Mucosa of gallbladder (tissue), 1 donor: ENCODE measurements at regions not wholly inside any gene's neighbourhood (a gene's known extent, or its start where the extent isn't known, plus 50 kb on each side); places are given as distances from the start of the nearest gene placed in this dataset.

Source experiments
- DNase-seq: peaks from one replicate; pipeline ENCODE4 v3.0.0-alpha.2; 2020; ENCODE audit warnings: low spot score
- donor health status: DM: no; HTN: no; CAD: no.

DNA sequence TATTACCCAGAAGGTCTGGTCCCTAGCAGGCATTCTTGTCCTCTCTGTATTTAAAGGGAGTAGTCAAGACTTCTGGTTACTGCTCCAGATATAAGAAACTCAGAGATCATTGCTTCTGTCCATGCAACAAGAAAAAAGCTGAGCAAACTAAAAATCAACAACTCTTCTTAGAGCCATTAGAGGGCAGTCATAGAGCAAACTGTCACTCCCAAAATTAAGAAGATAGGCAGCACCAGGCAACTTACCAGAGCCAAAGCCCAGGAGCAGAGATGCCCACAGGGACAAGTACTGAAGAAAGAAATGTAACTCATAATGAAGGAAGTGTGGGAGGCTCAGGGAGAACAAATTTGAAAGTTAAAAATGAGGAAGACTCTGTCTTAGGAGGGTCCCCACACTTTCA, 472.9 kb upstream of the COBL start:
- DNase-seq, result no peak

DNA sequence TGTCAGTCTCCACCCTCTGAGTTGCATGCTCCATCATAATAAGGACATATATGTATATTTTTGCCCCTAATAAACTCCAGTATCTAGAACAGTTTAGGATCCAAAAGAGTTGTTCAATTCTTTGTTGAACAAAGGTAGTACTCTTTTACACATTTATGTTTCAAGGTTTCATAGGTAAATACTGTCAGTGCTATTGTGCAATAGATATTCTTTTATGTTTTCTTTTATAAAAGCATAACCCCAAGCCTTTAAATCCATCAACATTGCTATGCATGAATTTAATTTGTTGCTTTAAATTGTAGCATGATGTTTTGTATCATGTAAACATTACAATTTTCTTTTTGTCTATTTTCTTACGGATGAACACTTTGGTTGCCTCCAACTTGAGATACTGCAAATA, 469.7 kb upstream of the COBL start:
- no peak for DNase-seq

DNA sequence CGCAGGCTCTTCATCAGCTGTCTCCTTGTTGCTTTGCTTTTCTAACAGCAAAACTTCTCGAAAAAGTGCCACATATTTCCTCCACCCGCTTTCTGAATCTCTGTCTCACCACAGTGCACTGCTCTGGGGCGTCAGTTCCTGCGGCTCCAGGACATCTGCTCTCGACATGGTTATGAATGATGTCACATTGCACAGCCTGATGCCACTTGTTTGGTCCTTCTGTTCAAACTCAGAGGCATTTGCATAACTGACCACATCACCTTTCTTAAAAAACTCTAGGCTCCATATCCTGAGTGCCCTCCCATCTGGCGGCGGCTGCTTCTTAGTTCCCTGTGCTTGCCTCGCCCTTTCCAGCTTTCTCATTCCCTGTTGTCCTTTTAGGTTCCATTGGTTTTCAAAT, 469.3 kb upstream of the COBL start:
- DNase-seq, result no peak

GRCh38 chr7:51785171-51785570, 468.6 kb upstream of the COBL start:
- no peak for DNase-seq

- no peak for DNase-seq
Measured at GRCh38 chr7:51783241-51783640, 466.6 kb upstream of the COBL start.

- DNase-seq, result no peak
Measured at GRCh38 chr7:51778121-51778520, 461.5 kb upstream of the COBL start.

- DNase-seq, result no peak
Measured at GRCh38 chr7:51774178-51774577, 457.6 kb upstream of the COBL start.

DNA sequence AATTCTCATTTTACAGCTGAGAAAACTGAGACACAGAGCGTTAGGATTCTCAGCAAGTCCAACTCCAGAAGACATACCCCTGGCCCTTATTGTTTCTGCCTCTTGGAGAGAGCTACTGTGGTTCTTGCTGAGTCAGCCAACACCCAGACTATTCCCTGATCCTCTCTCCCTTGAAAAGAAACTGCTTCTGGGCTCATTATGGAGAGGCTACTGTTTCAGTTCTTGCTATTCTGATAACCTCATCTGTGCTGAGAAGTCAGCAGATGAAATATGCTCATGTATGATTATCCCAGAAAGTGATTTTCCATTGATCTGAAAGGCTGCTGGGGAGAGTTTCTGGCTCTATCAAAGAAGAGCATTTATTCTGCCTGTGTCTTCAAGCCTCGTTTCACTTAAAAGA, 455.6 kb upstream of the COBL start:
- DNase-seq, result no peak

DNA sequence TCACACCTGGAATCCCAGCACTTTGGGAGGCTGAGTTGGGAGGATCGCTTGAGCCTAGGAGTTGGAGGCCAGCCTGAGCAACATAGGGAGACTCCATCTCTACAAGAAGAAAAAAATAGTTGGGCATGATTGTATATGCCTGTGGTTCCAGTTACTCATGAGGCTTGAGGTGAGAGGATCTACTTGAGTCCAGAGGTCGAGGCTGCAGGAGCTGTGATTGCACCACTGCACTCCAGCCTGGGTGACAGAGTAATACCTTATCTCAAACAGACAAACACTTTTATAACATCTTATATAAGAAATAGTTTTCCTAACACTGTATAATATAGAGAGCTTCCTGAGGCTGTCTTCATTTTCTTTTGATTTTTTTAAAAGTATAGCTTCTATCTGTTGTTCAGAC, 448.4 kb upstream of the COBL start:
- no peak for DNase-seq

DNA sequence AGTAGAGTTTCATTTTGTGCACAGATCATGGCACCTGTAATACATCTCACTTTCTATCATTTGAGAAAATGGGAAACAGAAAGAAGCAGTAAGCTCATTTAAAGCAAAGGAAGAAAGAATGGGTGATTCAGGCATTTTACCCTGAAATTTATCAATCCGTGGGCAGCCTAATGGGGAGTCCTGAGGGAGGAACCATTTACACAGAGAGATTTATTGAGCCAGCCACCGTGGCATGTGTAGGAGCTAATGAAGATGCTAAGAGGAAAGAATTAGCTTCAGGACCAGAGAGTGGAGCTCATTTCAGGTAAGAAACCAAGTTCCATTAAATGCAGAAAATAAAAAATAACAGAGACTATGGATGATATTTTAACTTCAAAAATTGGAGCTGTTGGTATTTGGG, 443.4 kb upstream of the COBL start:
- no peak for DNase-seq

DNA sequence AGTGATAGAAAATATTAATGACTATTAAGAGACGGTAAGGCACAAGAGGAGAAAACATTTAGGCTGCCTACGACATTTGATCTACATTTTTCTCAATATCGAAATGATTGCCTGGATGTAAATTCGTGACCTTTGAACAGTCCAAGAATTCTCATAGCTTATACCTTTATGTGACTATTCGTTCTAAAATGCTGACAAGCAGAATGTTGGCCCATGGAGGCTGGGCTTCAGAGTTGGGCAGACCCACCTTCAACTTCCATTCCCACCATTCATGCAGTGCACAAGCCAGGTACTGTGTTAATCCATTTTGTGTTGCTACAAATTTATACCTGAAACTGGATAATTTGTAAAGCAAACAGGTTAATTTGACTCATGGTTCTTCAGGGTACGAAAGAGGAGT, 441.4 kb upstream of the COBL start:
- no peak for DNase-seq

DNA sequence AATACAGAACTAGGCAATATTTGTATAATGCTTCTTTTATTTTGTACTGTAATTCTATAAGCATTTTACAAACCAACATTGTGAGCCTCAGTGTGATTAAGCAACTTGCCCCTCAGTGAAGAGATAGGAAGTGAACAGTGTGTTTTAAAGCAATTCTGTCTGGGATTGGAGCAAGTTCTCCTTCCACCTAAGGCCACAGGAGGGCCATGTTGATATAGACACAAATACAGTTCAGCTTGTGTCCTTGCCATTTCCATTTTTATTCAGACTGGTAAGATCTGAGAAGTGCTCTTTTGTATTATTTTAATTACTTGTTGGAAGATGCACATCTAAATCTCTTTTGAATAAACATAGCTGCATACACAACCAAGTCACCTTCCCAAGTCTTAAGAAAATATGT, 416.3 kb upstream of the COBL start:
- no peak for DNase-seq

GRCh38 chr7:51732116-51732515, 415.5 kb upstream of the COBL start:
- DNase-seq, result no peak

- no peak for DNase-seq
Measured at GRCh38 chr7:51731075-51731474, 414.5 kb upstream of the COBL start.

DNA sequence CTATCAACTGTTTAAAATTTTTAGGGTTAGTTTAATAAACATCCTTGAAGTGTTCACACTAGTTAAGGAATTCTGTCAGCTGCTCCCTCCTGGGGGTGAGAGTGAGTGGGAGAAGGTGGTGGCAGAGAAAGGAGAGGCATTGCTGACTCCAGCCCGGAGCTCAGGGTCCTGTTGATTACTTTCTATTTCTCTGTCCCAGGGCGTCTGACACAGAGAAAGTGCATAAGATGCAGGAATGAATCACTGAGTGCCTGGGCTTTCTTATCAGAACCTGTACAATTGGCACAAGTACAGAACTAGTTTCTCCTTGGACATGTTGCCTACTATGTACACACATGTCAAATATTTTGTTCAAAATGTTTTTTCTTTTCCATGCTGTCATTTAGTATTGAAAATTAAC, 410.8 kb upstream of the COBL start:
- no peak for DNase-seq

DNA sequence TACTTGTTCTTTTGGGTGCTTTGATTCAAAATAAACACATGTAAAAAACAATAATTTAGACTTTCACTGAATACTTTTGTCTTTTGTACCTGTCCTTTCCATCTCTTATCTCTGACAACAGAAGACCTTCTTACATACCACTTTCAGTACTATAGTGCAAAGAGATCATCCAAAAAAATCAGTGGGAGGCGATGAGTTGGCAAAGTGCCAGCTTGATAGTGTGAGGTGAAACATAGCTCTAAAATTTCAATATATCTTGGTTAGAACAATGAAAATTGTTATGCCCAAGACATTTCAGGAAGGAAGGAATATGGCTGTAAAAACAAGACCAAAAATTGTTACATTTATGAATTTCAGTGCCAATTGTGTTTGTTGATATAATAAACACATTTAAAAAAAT, 390.2 kb upstream of the COBL start:
- no peak for DNase-seq

- no peak for DNase-seq
Measured at GRCh38 chr7:51705701-51706100, 389.1 kb upstream of the COBL start.

DNA sequence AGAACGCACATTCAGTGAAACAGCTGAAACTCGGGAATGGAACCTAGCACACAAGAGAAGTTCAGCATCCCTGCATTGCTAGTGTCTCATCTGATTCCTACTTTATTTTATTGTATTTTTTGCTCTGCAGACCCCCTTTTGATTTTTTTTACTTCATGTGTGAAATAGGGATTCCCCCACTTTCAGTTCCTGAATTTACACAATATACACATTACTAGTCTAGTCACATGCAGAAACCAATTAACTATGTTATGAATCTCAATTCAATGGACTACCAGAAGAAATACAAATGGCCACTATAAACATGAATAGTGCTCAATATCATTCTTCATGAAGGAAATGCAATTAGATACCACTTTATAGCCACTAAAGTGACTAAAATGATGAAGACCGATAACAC, 386.1 kb upstream of the COBL start:
- DNase-seq, result no peak

DNA sequence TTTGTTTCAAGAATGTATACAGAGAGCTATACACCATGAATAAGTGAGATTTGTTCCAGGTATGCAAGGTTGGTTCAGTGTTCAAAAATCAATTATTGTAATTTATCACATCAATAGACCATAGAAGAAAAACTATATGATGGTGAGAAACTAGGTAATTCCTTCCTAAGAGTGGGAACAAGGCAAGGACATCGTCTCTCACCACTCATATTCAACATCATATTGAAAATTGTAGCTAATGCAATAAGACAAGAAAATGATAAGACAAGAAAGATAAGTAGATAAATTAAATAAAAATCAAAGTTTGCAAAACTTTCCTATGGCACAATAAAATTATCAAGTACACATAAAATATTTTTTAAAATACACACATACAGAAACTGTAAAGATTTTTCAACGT, 385.3 kb upstream of the COBL start:
- DNase-seq, result no peak

DNA sequence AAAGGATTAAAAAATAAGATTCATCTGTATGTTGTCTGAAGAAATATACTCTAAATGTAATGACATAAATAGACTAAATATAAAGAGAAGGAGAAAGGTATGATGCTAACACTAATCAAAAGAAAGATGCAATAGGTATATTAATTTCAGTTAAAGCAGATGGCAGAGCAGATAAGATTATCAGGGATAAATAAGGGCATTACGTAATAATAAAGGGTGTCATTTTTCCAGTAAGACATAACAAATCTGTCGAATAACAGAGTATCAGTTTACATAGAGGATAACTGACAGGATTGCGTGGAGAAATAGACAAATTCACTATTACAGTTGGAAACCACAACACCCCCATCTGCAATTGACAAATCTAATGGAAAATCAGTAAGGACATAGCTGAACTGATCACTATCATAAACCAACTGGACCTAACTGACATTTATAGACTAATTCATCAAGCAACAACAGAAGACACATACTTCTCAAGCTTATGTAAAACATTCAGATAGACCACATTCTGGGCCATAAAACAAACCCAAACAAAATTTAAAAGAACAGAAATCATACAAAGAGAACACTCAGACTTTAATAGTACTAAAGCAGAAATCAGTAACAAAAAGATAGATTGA, 384.1 kb upstream of the COBL start:
- DNase-seq, result no peak

- DNase-seq, result no peak
Measured at GRCh38 chr7:51693258-51693657, 376.6 kb upstream of the COBL start.

GRCh38 chr7:51689547-51689946, 372.9 kb upstream of the COBL start:
- no peak for DNase-seq

- DNase-seq, result no peak
Measured at GRCh38 chr7:51685794-51686193, 369.2 kb upstream of the COBL start.

DNA sequence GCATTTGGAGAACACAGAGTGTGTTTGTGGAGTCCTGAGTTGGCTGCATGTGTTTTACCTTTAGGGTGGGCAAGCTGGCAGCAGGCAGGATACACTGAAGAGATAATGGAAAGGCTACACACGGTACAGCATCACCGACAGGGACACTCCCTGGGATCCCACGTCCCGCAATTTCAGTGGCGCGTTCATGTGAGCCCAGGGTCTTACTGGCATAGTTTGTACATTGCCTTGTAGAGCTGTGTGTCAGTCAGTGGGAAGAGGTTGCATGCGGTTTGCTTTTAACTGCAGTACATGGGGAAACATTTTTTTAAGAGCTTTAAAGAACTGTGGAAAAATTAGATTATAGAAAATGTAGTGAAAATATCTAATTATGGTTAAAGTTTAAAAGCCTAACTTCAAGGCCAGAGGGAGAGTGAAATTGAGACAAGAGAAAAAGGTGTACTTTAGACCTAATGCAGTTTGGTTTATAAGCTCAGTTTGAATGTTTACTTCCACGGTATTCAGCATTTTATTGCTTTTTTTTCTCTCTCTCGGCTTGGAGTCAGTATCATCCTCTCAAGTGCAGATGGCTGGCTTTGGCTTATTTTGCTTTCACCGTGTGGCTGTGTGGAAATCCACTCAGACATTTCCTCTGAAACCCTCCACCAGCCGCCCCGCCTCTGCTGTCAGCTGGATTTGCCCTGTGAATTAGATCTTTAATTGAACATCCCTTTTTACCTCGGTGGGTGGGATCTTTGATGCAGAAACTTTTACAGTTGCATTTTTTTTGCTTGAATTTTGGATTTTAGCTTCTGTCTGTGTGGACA, 364.2 kb upstream of the COBL start:
- no peak for DNase-seq
